ENCODE measurements at regions not wholly inside any gene's neighbourhood (a gene's known extent, or its start where the extent isn't known, plus 50 kb on each side); places are given as distances from the start of the nearest gene placed in this dataset.

DNA sequence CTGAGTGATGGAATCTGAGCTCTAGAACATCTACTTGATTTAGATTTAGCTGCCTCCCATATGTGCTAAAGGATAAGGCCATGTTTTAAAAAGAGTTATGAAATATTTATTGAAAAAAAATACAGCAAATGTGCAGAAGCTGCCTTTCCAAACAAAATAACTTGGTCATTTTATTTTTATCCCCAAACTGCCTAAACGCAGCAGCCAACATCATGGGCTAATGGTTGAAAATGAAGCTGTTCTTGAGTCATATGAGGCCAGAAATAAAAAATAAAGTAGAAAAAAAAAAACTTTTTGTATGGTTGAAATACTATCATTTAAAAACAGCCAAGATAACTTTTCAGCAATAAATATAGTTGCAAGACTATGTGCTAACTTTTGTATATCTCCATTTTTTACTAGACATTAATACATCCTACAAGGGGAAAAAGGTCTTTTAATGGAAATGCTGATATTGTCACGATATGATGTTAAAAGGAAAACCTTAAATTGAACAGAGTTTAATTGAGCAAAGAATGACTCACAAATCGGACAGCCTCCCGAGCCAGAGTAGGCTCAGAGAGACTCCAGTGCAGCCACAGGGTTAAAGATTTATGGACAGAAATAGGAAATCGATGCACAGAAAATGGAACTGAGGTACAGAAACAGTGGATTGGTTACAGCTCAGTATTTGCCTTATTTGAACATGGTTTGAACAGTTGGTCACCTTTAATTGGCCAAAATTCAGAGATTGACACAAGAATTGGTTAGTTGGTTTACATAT, 305.8 kb downstream of the MDFIC start:
- TF ChIP-seq CTCF (IDR thresholded peaks at IDR 0.05), result no peak
- DNase-seq (ENCODE audit: low spot score), result no peak
- no peak for ATAC-seq (ENCODE audit: low FRiP score)

- ATAC-seq (ENCODE audit: low FRiP score), result no peak
- no peak for TF ChIP-seq CTCF (IDR thresholded peaks at IDR 0.05)
- no peak for DNase-seq (ENCODE audit: low spot score)
Observed at GRCh38 chr7:115226410-115226809, 304.5 kb downstream of the MDFIC start.

DNA sequence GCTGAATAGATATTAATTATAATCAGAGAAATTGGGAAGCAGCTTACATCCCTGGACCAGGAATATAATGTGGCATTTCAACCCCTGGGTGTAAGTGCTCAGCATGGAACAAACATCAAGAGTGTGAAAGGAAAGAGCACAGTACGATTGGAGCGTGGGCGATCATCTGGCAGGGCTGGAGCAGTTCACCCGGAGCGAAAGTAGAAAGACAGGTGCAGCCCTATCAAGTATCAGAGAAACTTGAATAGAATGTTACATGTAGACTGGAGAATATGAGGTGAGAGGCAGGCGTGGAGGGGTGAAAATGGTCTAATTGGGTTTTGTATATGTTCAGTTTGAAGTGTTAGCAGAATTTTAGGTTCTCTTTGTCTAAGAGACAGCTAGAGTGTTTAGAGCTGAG, 303.0 kb downstream of the MDFIC start:
- DNase-seq (ENCODE audit: low spot score), result no peak
- no peak for TF ChIP-seq CTCF (IDR thresholded peaks at IDR 0.05)
- no peak for ATAC-seq (ENCODE audit: low FRiP score)

- ATAC-seq (ENCODE audit: low FRiP score) (no peak), DNase-seq (ENCODE audit: low spot score) (no peak)
- TF ChIP-seq CTCF (IDR thresholded peaks at IDR 0.05), result no peak
Observed at GRCh38 chr7:115223959-115224358, 302.1 kb downstream of the MDFIC start.

GRCh38 chr7:115221456-115221855, 299.6 kb downstream of the MDFIC start:
- ATAC-seq (ENCODE audit: low FRiP score) (no peak), DNase-seq (ENCODE audit: low spot score) (no peak)
- TF ChIP-seq CTCF (IDR thresholded peaks at IDR 0.05), result no peak

- ATAC-seq (ENCODE audit: low FRiP score), result no peak
- no peak for DNase-seq (ENCODE audit: low spot score)
- no peak for TF ChIP-seq CTCF (IDR thresholded peaks at IDR 0.05)
Observed at GRCh38 chr7:115218076-115218475, 296.2 kb downstream of the MDFIC start.

- no peak for ATAC-seq (ENCODE audit: low FRiP score)
Observed at GRCh38 chr7:115217373-115217772, 295.5 kb downstream of the MDFIC start.

More at GRCh38 chr7:115217373-115217772, 295.5 kb downstream of the MDFIC start:
- TF ChIP-seq CTCF (IDR thresholded peaks at IDR 0.05), result no peak
- no peak for DNase-seq (ENCODE audit: low spot score)

Data from omental fat pad (tissue), 3 donors.